ENCODE measurements at regions not wholly inside any gene's neighbourhood (a gene's known extent, or its start where the extent isn't known, plus 50 kb on each side); places are given as distances from the start of the nearest gene placed in this dataset.

DNA sequence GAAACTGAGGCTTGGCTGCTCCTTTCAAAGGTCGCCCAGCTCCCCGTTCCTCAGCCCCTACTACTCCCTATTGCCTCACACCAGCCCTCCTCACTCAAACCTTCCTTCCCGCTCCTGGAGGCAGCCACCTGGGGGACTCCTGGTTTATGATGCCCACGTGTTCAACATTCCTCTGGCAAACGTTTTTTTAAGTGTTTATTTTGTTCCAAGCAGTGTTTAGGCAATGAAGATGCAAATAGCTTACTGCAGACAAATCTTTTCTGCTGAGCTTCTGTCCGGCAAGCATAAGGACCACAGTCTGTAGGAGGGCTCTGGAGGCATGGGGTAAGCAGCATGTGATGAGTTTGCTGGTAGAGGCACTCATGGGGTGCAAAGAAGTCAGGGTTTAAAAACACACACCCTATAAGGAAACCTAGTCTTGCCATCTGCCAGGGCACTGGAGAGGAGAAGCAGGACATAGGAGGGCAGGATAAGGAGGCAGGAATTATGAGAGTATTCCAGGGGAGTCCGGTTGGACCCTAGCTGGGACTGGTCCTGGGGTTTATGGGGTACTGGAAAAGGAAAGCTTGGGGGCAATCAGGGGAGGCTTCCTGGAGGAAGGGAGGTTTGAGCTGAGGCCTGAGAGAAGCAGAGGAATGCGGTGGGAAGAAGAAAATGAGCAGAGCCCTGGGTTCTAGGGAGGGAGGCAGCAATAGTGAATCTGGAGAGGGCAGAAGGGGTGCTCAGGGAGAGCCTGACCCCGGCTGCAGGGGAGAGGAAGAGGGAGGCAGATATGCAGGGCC lies 123.3 kb downstream of the NCOR2 start:
- TF ChIP-seq, protein P1, sequence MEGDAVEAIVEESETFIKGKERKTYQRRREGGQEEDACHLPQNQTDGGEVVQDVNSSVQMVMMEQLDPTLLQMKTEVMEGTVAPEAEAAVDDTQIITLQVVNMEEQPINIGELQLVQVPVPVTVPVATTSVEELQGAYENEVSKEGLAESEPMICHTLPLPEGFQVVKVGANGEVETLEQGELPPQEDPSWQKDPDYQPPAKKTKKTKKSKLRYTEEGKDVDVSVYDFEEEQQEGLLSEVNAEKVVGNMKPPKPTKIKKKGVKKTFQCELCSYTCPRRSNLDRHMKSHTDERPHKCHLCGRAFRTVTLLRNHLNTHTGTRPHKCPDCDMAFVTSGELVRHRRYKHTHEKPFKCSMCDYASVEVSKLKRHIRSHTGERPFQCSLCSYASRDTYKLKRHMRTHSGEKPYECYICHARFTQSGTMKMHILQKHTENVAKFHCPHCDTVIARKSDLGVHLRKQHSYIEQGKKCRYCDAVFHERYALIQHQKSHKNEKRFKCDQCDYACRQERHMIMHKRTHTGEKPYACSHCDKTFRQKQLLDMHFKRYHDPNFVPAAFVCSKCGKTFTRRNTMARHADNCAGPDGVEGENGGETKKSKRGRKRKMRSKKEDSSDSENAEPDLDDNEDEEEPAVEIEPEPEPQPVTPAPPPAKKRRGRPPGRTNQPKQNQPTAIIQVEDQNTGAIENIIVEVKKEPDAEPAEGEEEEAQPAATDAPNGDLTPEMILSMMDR (IDR thresholded peaks at IDR 0.05; ENCODE audit: low read depth, low read length), result no peak
- no peak for DNase-seq (ENCODE audit: extremely low read depth, low read depth)

DNA sequence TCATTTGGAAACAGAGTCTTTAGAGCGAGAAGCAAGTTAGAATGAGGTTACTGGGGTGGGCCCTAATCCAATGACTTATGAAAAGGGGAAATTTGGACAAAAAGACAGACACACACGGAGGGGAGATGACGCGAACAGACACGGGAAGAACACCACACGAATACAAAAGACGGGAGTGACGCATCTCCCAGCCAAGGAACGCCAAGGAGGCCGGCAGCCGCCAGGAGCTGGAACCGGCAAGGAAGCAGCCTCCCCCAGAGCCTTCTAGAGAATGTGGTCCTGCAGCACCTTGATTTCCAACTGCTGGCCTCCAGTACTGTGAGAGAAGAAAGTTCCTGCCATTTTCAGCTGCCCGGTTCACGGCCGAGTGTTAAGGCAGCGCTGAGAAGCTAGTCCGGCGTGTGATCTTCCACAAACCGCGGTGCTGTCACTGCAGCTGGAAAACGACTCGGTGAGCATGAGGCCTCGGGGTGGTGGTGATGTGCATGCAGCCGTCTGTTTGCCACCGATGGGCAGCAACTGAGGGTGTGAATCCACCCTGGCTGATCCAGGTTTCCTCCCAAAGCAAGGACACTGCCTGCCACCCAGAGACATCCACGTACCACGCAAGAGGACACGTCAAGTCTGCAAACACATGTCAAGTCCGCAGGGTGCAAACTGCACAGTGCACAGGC lies 124.5 kb downstream of the NCOR2 start:
- no peak for DNase-seq (ENCODE audit: extremely low read depth, low read depth)
- TF ChIP-seq, protein P1 (IDR thresholded peaks at IDR 0.05; ENCODE audit: low read depth, low read length), result no peak

DNA sequence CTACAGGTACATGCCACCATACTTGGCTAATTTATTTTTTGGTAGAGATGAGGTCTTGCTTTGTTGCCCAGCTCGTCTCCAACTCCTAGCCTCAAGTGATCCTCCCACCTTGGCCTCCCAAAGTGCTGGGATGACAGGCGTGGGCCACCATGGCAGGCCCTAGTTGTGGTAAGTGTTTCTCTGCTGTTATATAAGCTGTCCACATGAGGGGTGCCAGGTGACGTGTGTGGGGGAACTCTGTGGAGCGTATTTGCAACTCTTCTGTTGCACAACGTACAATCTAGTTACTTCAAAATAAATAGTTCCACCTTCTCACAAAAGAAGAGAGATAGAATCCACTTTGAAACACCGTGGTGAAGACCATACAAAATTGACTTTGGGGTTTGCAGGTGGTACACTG lies 125.1 kb downstream of the NCOR2 start:
- TF ChIP-seq, protein P1 (IDR thresholded peaks at IDR 0.05; ENCODE audit: low read depth, low read length), result no peak
- DNase-seq (ENCODE audit: extremely low read depth, low read depth), result no peak

DNA sequence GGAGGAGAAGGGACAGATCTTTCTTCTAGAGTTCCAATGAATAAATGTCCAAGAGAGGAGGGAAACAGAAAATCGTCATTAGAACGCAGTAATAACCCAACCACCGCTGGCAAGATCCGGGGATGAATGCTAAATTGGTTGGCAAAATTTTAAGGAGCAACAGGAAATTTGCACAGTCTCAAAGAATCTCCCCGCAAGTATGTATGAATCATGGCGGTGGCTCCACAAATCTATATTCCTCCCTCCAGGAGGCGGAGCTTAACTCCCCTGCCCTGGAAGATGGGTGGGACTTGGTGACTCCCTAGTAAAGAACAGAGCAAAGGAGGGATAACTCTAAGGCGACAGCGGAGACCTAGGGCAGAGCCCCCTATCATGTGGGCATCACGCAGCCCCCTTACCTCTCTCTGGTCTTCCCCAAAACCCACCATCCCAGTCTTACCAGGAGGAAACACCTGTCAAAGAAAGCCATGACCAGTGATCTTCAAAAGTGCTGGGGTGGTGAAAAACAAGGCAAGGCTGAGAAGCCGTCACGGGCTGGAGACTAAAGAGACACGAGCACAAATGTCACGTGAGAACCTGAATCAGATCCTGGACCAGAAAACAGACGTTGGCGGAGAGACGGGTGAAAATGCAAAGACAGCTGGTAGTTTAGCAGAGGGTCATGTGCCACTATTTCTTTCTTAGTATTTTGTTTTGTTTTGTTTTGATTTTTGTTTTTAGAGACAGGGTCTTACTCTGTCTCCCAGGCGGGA lies 125.8 kb downstream of the NCOR2 start:
- TF ChIP-seq, protein P1 (IDR thresholded peaks at IDR 0.05; ENCODE audit: low read depth, low read length), result no peak
- DNase-seq (ENCODE audit: extremely low read depth, low read depth), result peak; percentile 56

DNA sequence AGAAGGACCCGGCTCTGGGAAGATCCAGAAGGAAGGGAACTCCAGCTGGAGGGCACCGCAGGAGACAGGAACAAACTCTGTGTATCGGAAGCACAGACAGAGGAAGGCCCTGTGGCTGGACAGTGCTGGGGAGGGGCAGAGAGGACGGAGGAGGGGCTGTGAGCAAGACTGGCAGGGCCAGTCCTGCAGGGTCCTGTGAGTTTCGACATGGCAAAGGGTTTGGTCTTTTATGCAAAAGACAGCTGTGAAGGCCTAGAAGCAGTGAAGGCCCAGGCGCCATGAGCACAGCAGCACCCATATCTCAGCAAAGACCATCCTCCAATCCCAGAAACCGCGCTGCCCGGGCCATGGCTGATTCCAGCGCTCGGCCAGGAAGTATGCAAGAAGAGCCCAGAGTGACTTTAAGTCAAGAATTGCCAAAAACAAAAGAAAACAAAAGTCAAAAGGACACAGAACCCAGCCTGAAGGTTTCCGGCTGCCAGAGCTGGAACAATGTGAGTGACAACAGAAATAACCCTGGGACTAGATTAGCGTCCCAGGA lies 126.5 kb downstream of the NCOR2 start:
- TF ChIP-seq, protein P1 (IDR thresholded peaks at IDR 0.05; ENCODE audit: low read depth, low read length), result no peak
- DNase-seq (ENCODE audit: extremely low read depth, low read depth), result no peak

DNA sequence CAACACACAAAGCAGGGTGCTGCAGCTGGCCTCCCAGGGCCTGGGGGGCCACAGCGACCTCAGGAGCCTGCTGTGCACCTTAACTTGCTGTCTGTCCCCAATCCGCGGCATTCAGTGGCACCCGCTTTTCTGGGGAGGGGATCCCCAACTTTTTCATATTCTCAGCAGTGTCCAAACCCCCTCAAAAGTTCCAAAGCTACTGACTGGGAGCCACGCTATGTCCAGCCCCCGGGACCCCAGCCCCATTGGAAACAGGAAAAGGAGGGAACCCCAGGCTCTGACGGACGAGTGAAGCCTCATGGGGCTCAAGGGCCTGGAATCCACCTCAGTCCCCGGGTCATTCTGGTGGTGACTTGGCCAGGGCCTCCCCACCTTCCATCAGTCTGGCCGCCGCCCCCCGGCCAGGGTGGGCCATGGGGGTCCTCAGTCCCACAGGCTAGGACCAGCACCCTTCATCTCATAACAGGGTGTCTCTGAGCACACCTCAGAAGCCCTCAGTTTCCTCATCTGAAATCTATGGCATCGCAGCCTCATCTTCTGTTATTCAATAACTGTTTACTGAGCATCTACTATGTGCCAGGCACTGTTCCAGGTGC lies 127.3 kb downstream of the NCOR2 start:
- TF ChIP-seq, protein P1 (IDR thresholded peaks at IDR 0.05; ENCODE audit: low read depth, low read length), result no peak
- DNase-seq (ENCODE audit: extremely low read depth, low read depth), result no peak
